ENCODE measurements at regions not wholly inside any gene's neighbourhood (a gene's known extent, or its start where the extent isn't known, plus 50 kb on each side); places are given as distances from the start of the nearest gene placed in this dataset.

- TF ChIP-seq, protein P1, sequence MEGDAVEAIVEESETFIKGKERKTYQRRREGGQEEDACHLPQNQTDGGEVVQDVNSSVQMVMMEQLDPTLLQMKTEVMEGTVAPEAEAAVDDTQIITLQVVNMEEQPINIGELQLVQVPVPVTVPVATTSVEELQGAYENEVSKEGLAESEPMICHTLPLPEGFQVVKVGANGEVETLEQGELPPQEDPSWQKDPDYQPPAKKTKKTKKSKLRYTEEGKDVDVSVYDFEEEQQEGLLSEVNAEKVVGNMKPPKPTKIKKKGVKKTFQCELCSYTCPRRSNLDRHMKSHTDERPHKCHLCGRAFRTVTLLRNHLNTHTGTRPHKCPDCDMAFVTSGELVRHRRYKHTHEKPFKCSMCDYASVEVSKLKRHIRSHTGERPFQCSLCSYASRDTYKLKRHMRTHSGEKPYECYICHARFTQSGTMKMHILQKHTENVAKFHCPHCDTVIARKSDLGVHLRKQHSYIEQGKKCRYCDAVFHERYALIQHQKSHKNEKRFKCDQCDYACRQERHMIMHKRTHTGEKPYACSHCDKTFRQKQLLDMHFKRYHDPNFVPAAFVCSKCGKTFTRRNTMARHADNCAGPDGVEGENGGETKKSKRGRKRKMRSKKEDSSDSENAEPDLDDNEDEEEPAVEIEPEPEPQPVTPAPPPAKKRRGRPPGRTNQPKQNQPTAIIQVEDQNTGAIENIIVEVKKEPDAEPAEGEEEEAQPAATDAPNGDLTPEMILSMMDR (IDR thresholded peaks at IDR 0.05) = no peak
- TF ChIP-seq EP300 (IDR thresholded peaks at IDR 0.05) (no peak), POLR2AphosphoS5 (IDR thresholded peaks at IDR 0.05) (no peak)
Observed at GRCh38 chr14:21840765-21841164, 167.1 kb upstream of the OR4E1 start.
